ENCODE measurements at regions not wholly inside any gene's neighbourhood (a gene's known extent, or its start where the extent isn't known, plus 50 kb on each side); places are given as distances from the start of the nearest gene placed in this dataset.
A peak's percentile ranks its signal among the peaks of the same experiment; 100 is the strongest.

GRCh38 chr13:72507416-72508199 lies 219.8 kb downstream of the MZT1 start:
- ChIA-PET POLR2A (no interaction called here), CTCF (ENCODE audit: low intra/inter-chr PET ratio, low total read pairs) (no interaction called here)
- intact Hi-C loops (cut with micrococcal nuclease; ENCODE audit: unreplicated experiment) (loop anchor here (5.0 kb wide), 1 partner anchor 50 kb away; no protein-coding TSS in a partner anchor), in situ Hi-C loops (cut with HindIII; ENCODE audit: extremely low pct_ligation_motif_present, low pct_unique_long_range_greater_than_20kb) (no loop called here)
- no TSS peak for BruUV-seq (replicated peaks)
- Histone ChIP-seq H3K4me2 (ENCODE audit: low read depth, low read length) (peak overlapping the region; percentile 71), H3K9me3 (ENCODE audit: low read length) (no peaks in the 10 kb centered on the region), H4K20me1 (ENCODE audit: insufficient read depth, low read length) (no peaks in the 10 kb centered on the region), H3K27ac (ENCODE audit: extremely low read length, insufficient read depth, low read length) (no peak overlapping the region), H2AFZ (ENCODE audit: low read length) (peak overlapping the region; percentile 90), H3K79me2 (ENCODE audit: insufficient read depth, low read length) (no peaks in the 10 kb centered on the region), H3K4me3 (replicated peaks in 1 of 3; ENCODE audit: insufficient read depth in 1 of 3, low read depth in 2 of 3, low read length in 3 of 3) (peak overlapping the region in 2 of 3 experiments; percentile 36 to 49; a peak in 4 of 6 replicates), H3K9ac (ENCODE audit: insufficient read depth, low read depth, low read length) (no peak overlapping the region), H3K27me3 (ENCODE audit: control insufficient read depth in 1 of 2, insufficient read depth in 2 of 2, low read length in 2 of 2) (no peaks in the 10 kb centered on the region), H3K36me3 (replicated peaks in 1 of 2; ENCODE audit: control insufficient read depth in 1 of 2, insufficient read depth in 2 of 2, low read length in 2 of 2) (no peaks in the 10 kb centered on the region), H3K4me1 (ENCODE audit: insufficient read depth, low read length) (peaks cover 36% of the 10 kb centered on the region)
- FAIRE-seq (no peak), DNase-seq (ENCODE audit: low spot score) (no peak), ATAC-seq (peak; percentile 77)
- TF ChIP-seq ZNF18 (CRISPR knock-in tag; IDR thresholded peaks at IDR 0.05; ENCODE audit: insufficient replicate concordance), result no peak
- no peak for TF ChIP-seq MAX (IDR thresholded peaks at IDR 0.05)
- WGBS (ENCODE audit: low lambda C conversion rate), result 5% methylated on average over 9 of the region's 9 CpGs

- POLR2A ChIA-PET, result no interaction called here
- FAIRE-seq (no peak), ATAC-seq (no peak; the same call in 2 of the 3 replicates), DNase-seq (ENCODE audit: low spot score) (no peak)
- no peak overlapping the region for H3K27ac ChIP-seq (ENCODE audit: extremely low read length, insufficient read depth, low read length)
- H3K4me3 ChIP-seq (replicated peaks in 1 of 3; ENCODE audit: insufficient read depth in 1 of 3, low read depth in 2 of 3, low read length in 3 of 3), result no peak overlapping the region
- no peak overlapping the region for H2AFZ ChIP-seq (ENCODE audit: low read length)
- peak overlapping the region; percentile 32; the same call in 1 of the 2 replicates for H3K4me2 ChIP-seq (ENCODE audit: low read depth, low read length)
- intact Hi-C loops (cut with micrococcal nuclease; ENCODE audit: unreplicated experiment) (loop anchor here (5.0 kb wide), 1 partner anchor 51 kb away; no protein-coding TSS in a partner anchor), in situ Hi-C loops (cut with HindIII; ENCODE audit: extremely low pct_ligation_motif_present, low pct_unique_long_range_greater_than_20kb) (no loop called here)
- CTCF ChIA-PET (ENCODE audit: low intra/inter-chr PET ratio, low total read pairs), result no interaction called here
- H3K79me2 ChIP-seq (ENCODE audit: insufficient read depth, low read length), result no peaks in the 10 kb centered on the region
- BruUV-seq (replicated peaks), result no TSS peak
- H4K20me1 ChIP-seq (ENCODE audit: insufficient read depth, low read length), result no peaks in the 10 kb centered on the region
- peaks cover 36% of the 10 kb centered on the region for H3K4me1 ChIP-seq (ENCODE audit: insufficient read depth, low read length)
- H3K9me3 ChIP-seq (ENCODE audit: low read length), result no peaks in the 10 kb centered on the region
- no peak overlapping the region for H3K9ac ChIP-seq (ENCODE audit: insufficient read depth, low read depth, low read length)
- H3K36me3 ChIP-seq (replicated peaks in 1 of 2; ENCODE audit: control insufficient read depth in 1 of 2, insufficient read depth in 2 of 2, low read length in 2 of 2), result no peaks in the 10 kb centered on the region
- no peaks in the 10 kb centered on the region for H3K27me3 ChIP-seq (ENCODE audit: control insufficient read depth in 1 of 2, insufficient read depth in 2 of 2, low read length in 2 of 2)
- TF ChIP-seq ZNF704 (CRISPR knock-in tag; IDR thresholded peaks at IDR 0.05; ENCODE audit: borderline replicate concordance) (no peak), ZNF660 (CRISPR knock-in tag; IDR thresholded peaks at IDR 0.05; ENCODE audit: borderline replicate concordance, low read depth) (no peak), ZNF253 (CRISPR knock-in tag; IDR thresholded peaks at IDR 0.05; ENCODE audit: borderline replicate concordance) (no peak), ZNF510 (CRISPR knock-in tag; IDR thresholded peaks at IDR 0.05; ENCODE audit: low read depth) (no peak), HOMEZ (CRISPR knock-in tag; IDR thresholded peaks at IDR 0.05; ENCODE audit: low read depth) (no peak), SNAPC2 (CRISPR knock-in tag; IDR thresholded peaks at IDR 0.05) (no peak), ZC3H4 (CRISPR knock-in tag; IDR thresholded peaks at IDR 0.05; ENCODE audit: borderline replicate concordance) (no peak), NBN (conservative IDR thresholded peaks at IDR 0.05) (no peak), MIXL1 (CRISPR knock-in tag; IDR thresholded peaks at IDR 0.05) (no peak), PCBP1 (IDR thresholded peaks at IDR 0.05; ENCODE audit: borderline replicate concordance, low read depth, low read length) (no peak)
These were observed 220.7 kb downstream of the MZT1 start for GRCh38 chr13:72506706-72507105.
